ENCODE measurements at regions not wholly inside any gene's neighbourhood (a gene's known extent, or its start where the extent isn't known, plus 50 kb on each side); places are given as distances from the start of the nearest gene placed in this dataset.

- Histone ChIP-seq H3K4me3 (no peak overlapping the region), H3K27me3 (no peaks in the 10 kb centered on the region), H3K4me1 (ENCODE audit: low read depth) (no peaks in the 10 kb centered on the region), H3K36me3 (no peaks in the 10 kb centered on the region), H3K27ac (no peak overlapping the region), H3K9me3 (ENCODE audit: low read depth) (no peaks in the 10 kb centered on the region)
- DNase-seq (ENCODE audit: low read depth in 1 of 2, low spot score in 1 of 2), result no peak
- no peak for TF ChIP-seq CTCF (IDR thresholded peaks at IDR 0.05; ENCODE audit: low read depth, low read length)
Observed at GRCh38 chr2:156909983-156910382, 347.5 kb upstream of the GALNT5 start.

- H3K27ac ChIP-seq, result no peak overlapping the region
- TF ChIP-seq CTCF (IDR thresholded peaks at IDR 0.05; ENCODE audit: low read depth, low read length), result no peak
- DNase-seq (ENCODE audit: low read depth in 1 of 2, low spot score in 1 of 2), result no peak
- no peaks in the 10 kb centered on the region for H3K36me3 ChIP-seq
- no peaks in the 10 kb centered on the region for H3K9me3 ChIP-seq (ENCODE audit: low read depth)
- H3K4me1 ChIP-seq (ENCODE audit: low read depth), result no peaks in the 10 kb centered on the region
- no peak overlapping the region for H3K4me3 ChIP-seq
- no peaks in the 10 kb centered on the region for H3K27me3 ChIP-seq
Observed at GRCh38 chr2:156915332-156915731, 342.2 kb upstream of the GALNT5 start.

DNA sequence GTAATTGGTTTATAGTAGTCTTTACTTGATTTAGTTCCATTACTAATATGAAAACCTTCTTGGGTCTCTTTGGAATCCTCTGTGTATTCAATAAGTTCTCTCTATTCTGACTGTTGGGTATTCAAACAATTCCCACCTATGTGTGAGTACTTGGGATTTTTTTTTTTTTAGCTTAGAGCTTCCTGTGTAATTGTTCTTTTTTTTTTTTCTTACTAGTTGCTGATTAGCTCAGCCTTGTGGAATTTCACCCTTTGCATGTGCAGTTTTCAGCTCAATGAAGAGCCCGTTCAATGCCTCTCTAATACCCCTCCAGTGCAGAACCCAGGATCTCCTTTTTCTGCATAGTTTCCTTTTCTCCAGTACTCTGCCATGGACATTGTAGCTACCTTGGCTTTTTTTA is 339.1 kb upstream of the GALNT5 start:
- no peaks in the 10 kb centered on the region for H3K4me1 ChIP-seq (ENCODE audit: low read depth)
- peak in 1 of 2 donors; percentile 8 for DNase-seq (ENCODE audit: low read depth in 1 of 2, low spot score in 1 of 2)

DNA sequence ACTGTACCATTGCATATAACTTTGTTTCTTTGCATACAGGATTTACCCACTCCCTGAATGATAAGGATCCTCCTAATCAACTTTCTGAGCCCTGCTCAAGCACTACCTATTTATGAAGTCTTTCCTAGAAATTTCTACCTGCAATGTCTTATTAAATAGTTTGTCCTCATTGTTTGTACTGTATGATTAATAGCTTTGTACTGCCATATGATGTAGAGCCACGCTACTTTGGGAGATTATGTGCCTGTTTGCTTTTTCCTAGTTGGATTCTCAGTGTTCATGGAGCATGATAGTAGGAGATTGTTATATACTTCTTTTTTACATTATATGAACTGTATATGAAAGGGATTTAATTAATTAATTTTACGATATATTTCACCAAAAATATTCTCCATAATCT is 327.1 kb upstream of the GALNT5 start:
- H3K4me3 ChIP-seq, result no peak overlapping the region
- no peak for DNase-seq (ENCODE audit: low read depth in 1 of 2, low spot score in 1 of 2)
- H3K4me1 ChIP-seq (ENCODE audit: low read depth), result no peaks in the 10 kb centered on the region
- H3K27ac ChIP-seq, result no peak overlapping the region
- no peaks in the 10 kb centered on the region for H3K27me3 ChIP-seq
- no peak for TF ChIP-seq CTCF (IDR thresholded peaks at IDR 0.05; ENCODE audit: low read depth, low read length)
- H3K9me3 ChIP-seq (ENCODE audit: low read depth), result no peaks in the 10 kb centered on the region
- no peaks in the 10 kb centered on the region for H3K36me3 ChIP-seq

More for the DNA sequence above, 339.1 kb upstream of the GALNT5 start:
- Histone ChIP-seq H3K9me3 (ENCODE audit: low read depth) (no peaks in the 10 kb centered on the region), H3K4me3 (no peak overlapping the region), H3K27ac (no peak overlapping the region), H3K27me3 (no peaks in the 10 kb centered on the region), H3K36me3 (no peaks in the 10 kb centered on the region)
- no peak for TF ChIP-seq CTCF (IDR thresholded peaks at IDR 0.05; ENCODE audit: low read depth, low read length)

GRCh38 chr2:156933645-156934225 is 323.8 kb upstream of the GALNT5 start:
- Histone ChIP-seq H3K4me3 (no peak overlapping the region), H3K36me3 (no peaks in the 10 kb centered on the region), H3K27me3 (no peaks in the 10 kb centered on the region), H3K27ac (no peak overlapping the region), H3K4me1 (ENCODE audit: low read depth) (no peaks in the 10 kb centered on the region), H3K9me3 (ENCODE audit: low read depth) (no peaks in the 10 kb centered on the region)
- no peak for DNase-seq (ENCODE audit: low read depth in 1 of 2, low spot score in 1 of 2)
- TF ChIP-seq CTCF (IDR thresholded peaks at IDR 0.05; ENCODE audit: low read depth, low read length), result no peak

GRCh38 chr2:156935616-156936015 is 321.9 kb upstream of the GALNT5 start:
- H3K9me3 ChIP-seq (ENCODE audit: low read depth), result no peaks in the 10 kb centered on the region
- H3K36me3 ChIP-seq, result no peaks in the 10 kb centered on the region
- H3K4me3 ChIP-seq, result no peak overlapping the region
- no peak for TF ChIP-seq CTCF (IDR thresholded peaks at IDR 0.05; ENCODE audit: low read depth, low read length)
- DNase-seq (ENCODE audit: low read depth in 1 of 2, low spot score in 1 of 2), result no peak
- no peaks in the 10 kb centered on the region for H3K4me1 ChIP-seq (ENCODE audit: low read depth)
- no peak overlapping the region for H3K27ac ChIP-seq
- no peaks in the 10 kb centered on the region for H3K27me3 ChIP-seq

Measured in cardiac muscle cell (in vitro differentiated cells and primary cell).